Thoracic aorta (tissue), 2 donors: ENCODE measurements at regions not wholly inside any gene's neighbourhood (a gene's known extent, or its start where the extent isn't known, plus 50 kb on each side); places are given as distances from the start of the nearest gene placed in this dataset.
"Not testable (repeated sequence)": the region's sequence is repeated elsewhere in the genome, so short reads cannot be mapped to it uniquely, and the experiment has no call there.

Experiments
- ATAC-seq: fragments of 150-250 bp; one replicate; pipeline ENCODE4 v1.8.0; 2017; ENCODE audit warnings: low read depth; ENCODE audit not compliant: insufficient number of reproducible peaks, low FRiP score
- DNase-seq: peaks from one replicate; pipeline ENCODE4 v3.0.0-alpha.2; 2020; ENCODE audit warnings: low spot score
- H3K27ac ChIP-seq, 2 donors: fragments of 200-600 bp; sonication (generic); 1 replicate in 1 of 2; 2 replicates in 1 of 2; pipeline ENCODE4 v1.5.1; 2016; ENCODE audit warnings: mild to moderate bottlenecking in 2 of 2, moderate library complexity in 2 of 2
- H3K27me3 ChIP-seq: fragments of 200-600 bp; sonication (generic); replicated peaks from 2 replicates; pipeline ENCODE4 v1.6.0; 2016; ENCODE audit warnings: mild to moderate bottlenecking; ENCODE audit not compliant: insufficient read depth
- H3K36me3 ChIP-seq: fragments of 200-600 bp; sonication (generic); one replicate; pipeline ENCODE4 v1.5.1; 2016
- H3K4me1 ChIP-seq, 2 donors: fragments of 200-600 bp; sonication (generic); 1 replicate in 1 of 2; 2 replicates in 1 of 2; pipeline versions ENCODE4 v1.5.1 to v1.6.0; 2016; ENCODE audit warnings: low read depth in 2 of 2, mild to moderate bottlenecking in 1 of 2; ENCODE audit not compliant: control insufficient read depth in 1 of 2
- H3K4me3 ChIP-seq: fragments of 200-600 bp; sonication (generic); 2 replicates; pipeline ENCODE4 v1.5.1; 2016; ENCODE audit warnings: mild to moderate bottlenecking
- H3K9me3 ChIP-seq: fragments of 200-600 bp; sonication (generic); 2 replicates; pipeline ENCODE4 v1.5.1; 2016
- TF ChIP-seq, protein P1 (sequence below): fragments of 200-600 bp; sonication (generic); IDR thresholded peaks from one replicate; pipeline ENCODE4 v1.5.1; 2019; ENCODE audit warnings: antibody characterized with exemption

DNA sequence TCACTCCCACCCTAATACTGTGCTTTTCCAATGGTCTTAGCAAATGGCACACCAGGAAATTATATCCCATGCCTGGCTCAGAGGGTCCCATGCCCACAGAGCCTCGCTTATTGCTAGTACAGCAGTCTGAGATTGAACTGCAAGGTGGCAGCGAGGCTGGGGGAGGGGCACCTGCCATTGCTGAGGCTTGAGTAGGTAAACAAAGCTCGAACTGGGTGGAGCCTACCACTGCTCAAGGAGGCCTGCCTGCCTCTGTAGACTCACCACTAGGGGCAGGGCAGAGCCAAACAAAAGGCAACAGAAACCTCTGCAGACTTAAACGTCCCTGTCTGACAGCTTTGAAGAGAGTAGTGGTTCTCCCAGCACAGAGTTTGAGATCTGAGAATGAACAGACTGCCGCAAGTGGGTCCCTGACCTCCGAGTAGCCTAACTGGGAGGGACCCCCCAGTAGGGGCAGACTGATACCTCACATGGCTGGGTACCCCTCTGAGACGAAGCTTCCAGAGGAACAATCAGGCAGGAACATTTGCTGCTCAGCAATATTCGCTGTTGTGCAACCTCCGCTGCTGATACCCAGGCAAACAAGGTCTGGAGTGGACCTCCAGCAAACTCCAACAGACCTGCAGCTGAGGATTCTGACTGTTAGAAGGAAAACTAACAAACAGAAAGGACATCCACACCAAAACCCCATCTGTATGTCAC lies 150.7 kb upstream of the FOXA2 start:
- H3K4me1 ChIP-seq, ATAC-seq, H3K9me3 ChIP-seq, H3K36me3 ChIP-seq, DNase-seq, H3K27me3 ChIP-seq, H3K27ac ChIP-seq, H3K4me3 ChIP-seq: not testable (repeated sequence)
- TF ChIP-seq, protein P1, sequence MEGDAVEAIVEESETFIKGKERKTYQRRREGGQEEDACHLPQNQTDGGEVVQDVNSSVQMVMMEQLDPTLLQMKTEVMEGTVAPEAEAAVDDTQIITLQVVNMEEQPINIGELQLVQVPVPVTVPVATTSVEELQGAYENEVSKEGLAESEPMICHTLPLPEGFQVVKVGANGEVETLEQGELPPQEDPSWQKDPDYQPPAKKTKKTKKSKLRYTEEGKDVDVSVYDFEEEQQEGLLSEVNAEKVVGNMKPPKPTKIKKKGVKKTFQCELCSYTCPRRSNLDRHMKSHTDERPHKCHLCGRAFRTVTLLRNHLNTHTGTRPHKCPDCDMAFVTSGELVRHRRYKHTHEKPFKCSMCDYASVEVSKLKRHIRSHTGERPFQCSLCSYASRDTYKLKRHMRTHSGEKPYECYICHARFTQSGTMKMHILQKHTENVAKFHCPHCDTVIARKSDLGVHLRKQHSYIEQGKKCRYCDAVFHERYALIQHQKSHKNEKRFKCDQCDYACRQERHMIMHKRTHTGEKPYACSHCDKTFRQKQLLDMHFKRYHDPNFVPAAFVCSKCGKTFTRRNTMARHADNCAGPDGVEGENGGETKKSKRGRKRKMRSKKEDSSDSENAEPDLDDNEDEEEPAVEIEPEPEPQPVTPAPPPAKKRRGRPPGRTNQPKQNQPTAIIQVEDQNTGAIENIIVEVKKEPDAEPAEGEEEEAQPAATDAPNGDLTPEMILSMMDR: peak; percentile 10

DNA sequence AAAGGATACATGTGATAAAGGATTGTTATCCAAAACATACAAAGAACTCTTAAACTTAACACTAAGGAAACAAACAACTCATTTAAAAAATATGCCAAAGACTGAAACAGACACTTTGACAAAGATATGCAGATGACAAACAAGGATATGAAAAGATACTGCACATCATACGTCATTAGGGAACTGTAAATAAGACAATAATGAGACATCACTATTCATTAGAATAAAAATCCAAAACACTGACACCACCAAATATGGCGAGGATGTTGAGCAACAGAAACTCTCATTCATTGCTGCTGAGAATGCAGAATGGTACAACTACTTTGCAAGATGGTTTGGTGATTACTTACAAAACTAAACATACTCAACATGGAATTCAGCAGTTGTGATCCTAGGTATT lies 156.5 kb upstream of the FOXA2 start:
- DNase-seq (no peak), ATAC-seq (no peak)
- TF ChIP-seq, protein P1: no peak
- H3K4me1 ChIP-seq: no peaks in the 10 kb centered on the region
- H3K4me3 ChIP-seq: no peak overlapping the region
- no peaks in the 10 kb centered on the region for H3K36me3 ChIP-seq
- no peaks in the 10 kb centered on the region for H3K27me3 ChIP-seq
- no peak overlapping the region for H3K27ac ChIP-seq
- no peaks in the 10 kb centered on the region for H3K9me3 ChIP-seq

DNA sequence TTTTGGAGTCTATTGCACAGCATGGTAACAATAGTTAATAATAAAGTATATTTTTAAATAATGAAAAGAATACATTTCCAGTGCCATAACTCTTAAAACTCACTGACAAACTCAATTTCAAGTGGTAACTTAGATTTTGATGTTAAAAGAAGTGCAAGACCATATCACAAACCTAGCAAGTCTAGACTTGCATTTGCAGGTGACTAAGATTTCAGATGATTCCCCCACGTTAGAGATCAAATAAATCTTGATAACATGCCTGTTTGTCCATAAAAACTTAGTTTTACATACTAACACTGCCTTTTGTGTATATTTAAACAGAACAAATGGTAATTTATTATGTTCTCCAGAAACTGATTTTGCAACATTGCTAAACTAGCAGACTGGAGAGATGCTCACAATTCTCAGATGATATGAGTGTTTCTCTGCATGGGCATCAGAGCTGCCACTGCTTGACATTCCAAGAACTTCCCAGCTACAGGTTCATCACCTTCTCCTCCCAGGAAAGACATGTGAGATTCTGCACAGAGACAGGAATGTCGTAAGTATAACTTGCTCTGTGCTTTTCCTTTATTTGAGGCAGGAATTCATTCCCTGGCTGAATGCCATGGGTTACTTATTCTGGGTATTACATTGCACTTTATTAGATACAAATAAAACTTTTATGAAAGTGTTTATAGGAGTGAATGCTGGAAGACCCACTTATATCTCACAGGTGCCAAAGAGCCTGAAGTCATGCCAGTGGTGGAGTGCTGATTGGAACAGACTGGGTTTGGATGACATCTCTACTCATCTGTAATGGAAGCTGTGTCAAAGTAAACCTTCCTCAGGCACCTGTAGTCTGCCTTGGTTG lies 160.2 kb upstream of the FOXA2 start:
- H3K9me3 ChIP-seq: no peaks in the 10 kb centered on the region
- DNase-seq (no peak), ATAC-seq (no peak)
- no peaks in the 10 kb centered on the region for H3K4me1 ChIP-seq
- H3K4me3 ChIP-seq: no peak overlapping the region
- TF ChIP-seq, protein P1: no peak
- no peak overlapping the region for H3K27ac ChIP-seq
- H3K27me3 ChIP-seq: no peaks in the 10 kb centered on the region
- no peaks in the 10 kb centered on the region for H3K36me3 ChIP-seq

DNA sequence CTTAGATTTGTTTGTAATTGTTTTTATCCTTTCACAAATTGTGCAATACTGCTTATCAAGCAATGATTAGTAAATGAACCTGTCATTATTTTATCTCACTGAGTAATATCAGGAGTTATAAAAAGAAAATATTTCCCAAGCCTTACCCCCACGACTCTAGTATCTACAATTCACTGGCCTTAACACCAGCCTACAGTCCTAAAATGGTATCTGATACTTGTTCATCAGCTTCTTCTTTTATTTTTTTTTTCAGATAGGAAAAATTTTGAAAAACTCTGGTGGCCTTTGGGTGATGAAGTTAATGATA lies 160.8 kb upstream of the FOXA2 start:
- Histone ChIP-seq H3K27ac (no peak overlapping the region), H3K4me3 (no peak overlapping the region), H3K4me1 (no peaks in the 10 kb centered on the region), H3K27me3 (no peaks in the 10 kb centered on the region), H3K36me3 (no peaks in the 10 kb centered on the region), H3K9me3 (no peaks in the 10 kb centered on the region)
- TF ChIP-seq, protein P1: no peak
- DNase-seq (no peak), ATAC-seq (no peak)

DNA sequence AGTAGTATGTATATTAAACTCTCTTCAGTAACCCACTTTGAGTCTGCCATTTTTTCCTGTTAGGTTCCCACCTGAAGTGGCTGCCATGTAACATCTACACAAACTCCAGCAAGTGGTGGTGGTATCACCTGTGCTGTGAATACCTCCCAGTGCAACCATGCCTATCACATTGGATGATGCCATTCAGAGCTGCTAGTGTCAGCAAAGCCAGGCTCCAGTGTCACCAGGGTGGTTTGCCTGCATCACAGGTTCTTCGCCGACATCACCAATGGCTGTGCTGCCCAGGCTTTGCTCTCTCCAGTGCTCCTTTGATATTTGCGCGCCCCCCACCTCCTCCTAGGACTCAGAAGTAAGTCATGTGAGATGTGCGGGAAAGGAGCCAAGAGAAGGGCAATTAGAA lies 162.6 kb upstream of the FOXA2 start:
- H3K27ac ChIP-seq: no peak overlapping the region
- H3K36me3 ChIP-seq: no peaks in the 10 kb centered on the region
- H3K27me3 ChIP-seq: no peaks in the 10 kb centered on the region
- H3K4me1 ChIP-seq: no peaks in the 10 kb centered on the region
- DNase-seq: no peak
- no peak overlapping the region for H3K4me3 ChIP-seq
- TF ChIP-seq, protein P1: no peak
- no peak for ATAC-seq
- no peaks in the 10 kb centered on the region for H3K9me3 ChIP-seq
